ENCODE measurements at regions not wholly inside any gene's neighbourhood (a gene's known extent, or its start where the extent isn't known, plus 50 kb on each side); places are given as distances from the start of the nearest gene placed in this dataset.

DNA sequence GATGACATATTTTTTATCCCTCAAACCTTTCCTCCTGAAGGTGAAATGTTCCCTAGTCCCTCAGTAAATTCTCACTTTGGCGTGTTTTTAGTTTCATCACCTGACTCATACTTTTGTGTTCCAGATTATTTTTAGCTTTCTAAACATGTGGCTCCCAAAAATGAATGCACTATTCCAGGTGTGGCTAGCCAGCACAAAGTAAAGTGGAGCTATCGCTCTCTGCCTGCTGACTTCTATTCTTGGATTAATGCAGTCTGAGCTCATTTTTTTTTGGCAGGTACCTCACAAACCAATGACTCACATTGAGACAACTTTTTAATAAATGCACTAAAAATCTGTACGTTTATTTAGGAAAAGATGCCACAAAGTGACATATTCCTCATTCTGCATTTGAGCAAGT lies 58.8 kb upstream of the LANCL2 start:
- Histone ChIP-seq H3K27me3 (no peaks in the 10 kb centered on the region), H3K36me3 (ENCODE audit: low read depth, missing control alignments) (no peaks in the 10 kb centered on the region), H3K4me1 (no peaks in the 10 kb centered on the region), H3K27ac (no peak overlapping the region), H3K9me3 (no peaks in the 10 kb centered on the region), H3K4me3 (no peak overlapping the region)
- 68 to 85% methylated on average over 3 of the region's 3 CpGs for WGBS, 2 donors
- TF ChIP-seq POLR2A (IDR thresholded peaks at IDR 0.05), result no peak
- TF ChIP-seq, protein P1, sequence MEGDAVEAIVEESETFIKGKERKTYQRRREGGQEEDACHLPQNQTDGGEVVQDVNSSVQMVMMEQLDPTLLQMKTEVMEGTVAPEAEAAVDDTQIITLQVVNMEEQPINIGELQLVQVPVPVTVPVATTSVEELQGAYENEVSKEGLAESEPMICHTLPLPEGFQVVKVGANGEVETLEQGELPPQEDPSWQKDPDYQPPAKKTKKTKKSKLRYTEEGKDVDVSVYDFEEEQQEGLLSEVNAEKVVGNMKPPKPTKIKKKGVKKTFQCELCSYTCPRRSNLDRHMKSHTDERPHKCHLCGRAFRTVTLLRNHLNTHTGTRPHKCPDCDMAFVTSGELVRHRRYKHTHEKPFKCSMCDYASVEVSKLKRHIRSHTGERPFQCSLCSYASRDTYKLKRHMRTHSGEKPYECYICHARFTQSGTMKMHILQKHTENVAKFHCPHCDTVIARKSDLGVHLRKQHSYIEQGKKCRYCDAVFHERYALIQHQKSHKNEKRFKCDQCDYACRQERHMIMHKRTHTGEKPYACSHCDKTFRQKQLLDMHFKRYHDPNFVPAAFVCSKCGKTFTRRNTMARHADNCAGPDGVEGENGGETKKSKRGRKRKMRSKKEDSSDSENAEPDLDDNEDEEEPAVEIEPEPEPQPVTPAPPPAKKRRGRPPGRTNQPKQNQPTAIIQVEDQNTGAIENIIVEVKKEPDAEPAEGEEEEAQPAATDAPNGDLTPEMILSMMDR (IDR thresholded peaks at IDR 0.05), result no peak
- no peak for DNase-seq
- intact Hi-C loops (cut with DNase I; ENCODE audit: low total_unique reads), result no loop called here

GRCh38 chr7:55307123-55307916 lies 57.8 kb upstream of the LANCL2 start:
- intact Hi-C loops (cut with DNase I; ENCODE audit: low total_unique reads), result no loop called here
- Histone ChIP-seq H3K36me3 (ENCODE audit: low read depth, missing control alignments) (no peaks in the 10 kb centered on the region), H3K9me3 (no peaks in the 10 kb centered on the region), H3K27ac (no peak overlapping the region), H3K27me3 (no peaks in the 10 kb centered on the region), H3K4me1 (no peaks in the 10 kb centered on the region), H3K4me3 (no peak overlapping the region)
- WGBS, 2 donors, result 86 to 94% methylated on average over 4 of the region's 4 CpGs
- TF ChIP-seq, protein P1 (IDR thresholded peaks at IDR 0.05), result no peak
- no peak for TF ChIP-seq POLR2A (IDR thresholded peaks at IDR 0.05)
- DNase-seq, result no peak

- no peak for DNase-seq
- Histone ChIP-seq H3K4me3 (no peak overlapping the region), H3K36me3 (ENCODE audit: low read depth, missing control alignments) (no peaks in the 10 kb centered on the region), H3K4me1 (no peaks in the 10 kb centered on the region), H3K9me3 (no peaks in the 10 kb centered on the region), H3K27ac (no peak overlapping the region), H3K27me3 (no peaks in the 10 kb centered on the region)
- intact Hi-C loops (cut with DNase I; ENCODE audit: low total_unique reads), result no loop called here
- 28 to 41% methylated on average over 3 of the region's 3 CpGs for WGBS, 2 donors
- TF ChIP-seq, protein P1 (IDR thresholded peaks at IDR 0.05), result no peak
- TF ChIP-seq POLR2A (IDR thresholded peaks at IDR 0.05), result no peak
Observed at GRCh38 chr7:55308186-55308929, 56.8 kb upstream of the LANCL2 start.

DNA sequence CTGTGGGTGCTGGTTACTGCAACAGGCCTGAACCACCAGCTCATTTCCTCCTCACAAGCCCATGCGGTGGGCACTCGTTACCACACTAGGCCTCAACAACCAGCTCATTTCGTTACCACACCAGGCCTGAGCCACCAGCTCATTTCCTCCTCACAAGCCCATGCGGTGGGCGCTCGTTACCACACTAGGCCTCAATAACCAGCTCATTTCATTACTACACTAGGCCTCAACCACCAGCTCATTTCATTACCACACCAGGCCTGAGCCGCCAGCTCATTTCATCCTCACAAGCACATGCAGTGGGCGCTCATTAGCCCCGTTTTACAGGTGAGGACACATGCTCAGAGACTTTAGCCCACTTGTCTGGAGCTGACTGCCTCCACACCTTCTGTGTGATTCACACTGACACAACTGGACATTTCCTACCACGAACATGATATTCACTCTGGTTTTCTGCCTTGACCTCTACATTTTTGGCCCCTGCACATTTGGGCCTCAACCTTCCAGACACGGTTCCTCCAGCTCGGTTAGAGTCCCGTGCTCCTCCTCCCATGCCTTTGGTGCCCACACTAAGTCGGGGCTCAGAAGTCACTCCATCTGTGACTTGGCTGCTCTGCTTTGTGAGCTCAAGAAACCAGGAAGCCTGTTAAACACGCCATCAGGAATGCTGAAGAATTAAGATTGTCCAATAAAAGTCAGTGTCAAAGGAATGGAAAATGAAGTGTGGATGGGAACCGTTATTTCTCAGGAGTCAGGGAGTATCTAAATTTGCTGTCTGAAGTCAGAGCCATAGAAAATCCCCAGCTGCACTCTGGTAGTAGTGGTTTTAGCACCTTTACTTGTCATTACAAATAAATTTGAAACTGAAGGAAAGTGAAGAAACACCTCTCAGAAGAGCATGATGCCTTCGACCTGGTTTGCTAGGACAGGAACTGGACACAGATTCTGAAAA lies 55.8 kb upstream of the LANCL2 start:
- Histone ChIP-seq H3K4me1 (no peaks in the 10 kb centered on the region), H3K27me3 (no peaks in the 10 kb centered on the region), H3K9me3 (no peaks in the 10 kb centered on the region), H3K4me3 (no peak overlapping the region), H3K27ac (no peak overlapping the region), H3K36me3 (ENCODE audit: low read depth, missing control alignments) (no peaks in the 10 kb centered on the region)
- DNase-seq, result no peak
- WGBS, 2 donors, result 84 to 94% methylated on average over 17 of the region's 17 CpGs
- TF ChIP-seq POLR2A (IDR thresholded peaks at IDR 0.05), result no peak
- TF ChIP-seq, protein P1 (IDR thresholded peaks at IDR 0.05), result no peak
- intact Hi-C loops (cut with DNase I; ENCODE audit: low total_unique reads), result no loop called here

Data from testis (tissue), 2 donors.